ENCODE measurements at regions not wholly inside any gene's neighbourhood (a gene's known extent, or its start where the extent isn't known, plus 50 kb on each side); places are given as distances from the start of the nearest gene placed in this dataset.

DNA sequence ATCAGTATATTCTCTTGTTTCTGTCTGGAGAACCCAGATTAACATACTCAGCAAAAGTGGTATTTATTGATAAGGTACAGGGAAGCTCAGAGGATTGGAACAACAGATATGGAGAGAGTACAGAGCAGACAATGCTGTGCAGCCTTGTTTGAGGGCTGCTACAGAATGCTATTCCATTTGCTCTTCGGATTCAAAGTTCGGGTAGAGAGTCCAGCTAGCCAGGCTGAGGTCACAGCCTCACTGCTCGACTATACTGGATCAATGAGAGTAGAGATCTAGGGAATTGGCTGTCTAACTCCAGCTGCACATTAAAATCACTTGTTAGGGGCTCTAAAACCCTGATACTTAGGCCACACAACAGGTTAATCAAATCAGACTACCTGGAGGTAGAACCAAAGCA, 200.1 kb upstream of the BTBD3 start:
- DNase-seq (ENCODE audit: low read depth in 2 of 2) = no peak

- DNase-seq (ENCODE audit: low read depth in 2 of 2) = no peak
These were observed 199.1 kb upstream of the BTBD3 start for GRCh38 chr20:11718474-11719094.

DNA sequence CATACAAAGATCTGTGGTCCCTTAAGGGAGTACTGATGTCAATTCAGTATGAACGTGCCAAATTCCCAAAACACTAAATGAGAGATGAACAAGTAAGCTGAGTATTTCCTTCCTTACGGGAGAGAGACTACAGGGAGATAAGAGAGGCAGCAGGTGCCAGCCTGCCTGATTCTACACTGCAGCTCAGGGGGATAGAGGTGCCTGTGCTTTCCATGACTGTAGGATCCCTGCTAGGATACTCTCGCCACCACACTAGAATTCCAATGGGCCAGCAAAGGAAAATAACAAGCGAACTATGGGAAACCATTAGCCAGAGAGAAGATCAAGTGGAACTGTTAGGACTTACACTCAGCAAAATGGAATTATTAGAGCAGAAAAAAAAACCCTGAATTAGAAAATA, 198.5 kb upstream of the BTBD3 start:
- DNase-seq (ENCODE audit: low read depth in 2 of 2) = no peak

DNA sequence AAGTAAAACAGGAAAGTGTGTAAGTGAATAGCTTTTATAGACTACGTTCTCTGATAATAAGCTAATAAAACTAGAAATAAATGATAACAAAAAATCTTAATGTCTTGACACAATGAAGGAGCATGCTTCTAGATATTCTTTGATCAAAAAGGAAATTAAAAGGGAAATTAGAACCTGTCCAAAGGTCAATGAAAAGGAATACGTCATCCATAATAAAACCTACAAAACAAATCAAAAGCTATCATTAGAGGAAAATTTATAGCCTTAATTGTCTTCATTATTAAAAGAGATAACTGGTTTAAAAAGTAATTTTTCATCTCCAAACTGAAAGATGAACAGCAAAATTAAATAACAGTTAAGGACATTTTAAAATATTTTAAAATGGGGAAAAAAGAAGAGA, 196.3 kb upstream of the BTBD3 start:
- no peak for DNase-seq (ENCODE audit: low read depth in 2 of 2)

DNA sequence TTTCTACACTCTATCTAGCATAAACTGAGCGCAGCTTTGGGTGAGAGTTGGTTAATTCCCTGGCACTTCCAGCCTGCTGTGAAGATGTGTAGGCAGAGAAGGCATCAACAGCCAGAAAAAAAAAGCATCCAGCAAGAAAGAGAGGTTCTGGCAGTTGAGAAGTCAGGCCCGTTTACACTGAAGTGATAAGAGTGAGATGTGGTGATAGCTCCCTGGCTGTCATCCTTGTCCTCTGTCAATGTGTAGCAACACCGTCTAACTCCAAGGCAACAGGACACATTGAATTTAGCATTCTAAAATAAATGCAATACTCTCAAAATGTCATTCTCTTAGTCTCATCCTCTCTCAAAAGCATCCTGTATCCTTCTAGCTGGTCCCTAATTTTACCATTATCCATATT, 193.6 kb upstream of the BTBD3 start:
- no peak for DNase-seq (ENCODE audit: low read depth in 2 of 2)

- DNase-seq (ENCODE audit: low read depth in 2 of 2) = no peak
These were observed 191.7 kb upstream of the BTBD3 start for GRCh38 chr20:11726026-11726425.

DNA sequence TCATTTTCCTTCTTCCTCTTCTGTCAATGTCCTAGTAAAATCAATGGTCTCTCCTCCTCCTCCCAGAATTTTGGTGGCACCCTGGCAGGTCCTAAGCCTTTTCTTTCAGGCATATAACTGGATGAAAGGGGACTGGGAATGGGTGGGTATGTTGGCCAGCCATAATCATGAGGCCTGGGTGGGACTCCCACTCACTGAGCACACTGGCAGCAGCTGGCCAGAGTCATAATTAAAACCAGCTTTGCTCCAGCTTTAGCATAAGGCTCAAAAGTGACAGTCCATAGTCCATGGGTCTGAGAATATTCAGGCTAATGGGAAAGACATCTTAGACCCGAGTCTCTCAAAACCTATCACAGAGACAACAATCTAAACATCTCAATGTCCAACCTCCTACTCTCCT, 190.0 kb upstream of the BTBD3 start:
- DNase-seq (ENCODE audit: low read depth in 2 of 2) = no peak

DNA sequence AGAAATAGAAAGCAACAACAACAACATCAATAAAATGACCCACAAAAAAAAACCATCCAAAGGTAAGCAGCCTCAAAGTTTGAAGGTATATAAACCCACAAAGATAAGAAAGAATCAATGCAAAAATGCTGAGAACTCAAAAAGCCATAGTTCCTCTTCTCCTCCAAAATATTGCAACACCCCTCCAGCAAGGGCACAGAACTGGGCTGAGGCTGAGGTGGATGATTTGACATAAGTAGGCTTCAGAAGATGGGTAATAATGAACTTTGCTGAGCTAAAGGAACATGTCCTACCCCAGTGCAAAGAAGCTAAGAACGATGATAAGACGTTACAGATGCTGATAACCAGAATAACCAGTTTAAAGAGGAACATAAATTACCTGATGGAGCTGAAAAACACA, 188.8 kb upstream of the BTBD3 start:
- DNase-seq (ENCODE audit: low read depth in 2 of 2) = no peak

GRCh38 chr20:11729806-11730205, 187.9 kb upstream of the BTBD3 start:
- no peak for DNase-seq (ENCODE audit: low read depth in 2 of 2)

DNA sequence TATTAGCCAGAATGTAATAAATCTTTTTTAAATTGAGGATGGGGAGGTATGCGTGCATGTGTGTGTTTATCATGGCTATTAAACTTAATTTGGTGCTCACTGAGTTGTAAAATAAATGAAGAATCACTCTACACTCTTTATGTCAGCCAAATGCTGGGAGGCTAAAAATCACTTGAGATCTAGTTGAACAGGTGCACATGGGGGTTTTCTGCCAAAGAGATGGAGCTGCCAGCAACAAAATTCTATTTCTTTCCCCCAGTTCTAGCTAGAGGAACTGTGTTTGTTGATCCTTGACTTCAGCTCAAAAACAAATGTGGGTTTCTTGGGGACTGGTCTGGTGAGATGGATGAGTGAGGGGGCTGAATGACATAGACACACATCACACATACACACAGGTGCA, 183.3 kb upstream of the BTBD3 start:
- no peak for DNase-seq (ENCODE audit: low read depth in 2 of 2)

GRCh38 chr20:11738852-11739251, 178.8 kb upstream of the BTBD3 start:
- DNase-seq (ENCODE audit: low read depth in 2 of 2) = no peak

DNA sequence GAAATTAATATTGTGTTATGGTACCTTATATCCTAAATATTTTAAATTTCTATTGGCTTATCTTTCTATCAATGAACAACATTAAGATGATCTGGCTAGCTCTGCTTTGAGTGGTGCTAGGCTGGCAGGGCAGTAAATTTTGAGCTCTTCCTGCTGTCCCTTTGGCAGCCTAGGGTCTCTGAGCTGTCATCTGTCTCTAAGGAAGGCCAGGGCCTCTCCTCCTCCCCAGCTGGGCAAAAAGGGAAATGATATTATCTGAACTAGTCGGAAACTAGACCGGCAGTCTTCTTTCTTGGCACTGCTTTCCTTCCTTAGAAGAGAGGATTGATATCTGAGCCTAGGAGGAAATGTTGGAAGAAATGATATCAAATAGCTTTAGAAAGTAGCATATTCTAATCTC, 176.7 kb upstream of the BTBD3 start:
- no peak for DNase-seq (ENCODE audit: low read depth in 2 of 2)

DNA sequence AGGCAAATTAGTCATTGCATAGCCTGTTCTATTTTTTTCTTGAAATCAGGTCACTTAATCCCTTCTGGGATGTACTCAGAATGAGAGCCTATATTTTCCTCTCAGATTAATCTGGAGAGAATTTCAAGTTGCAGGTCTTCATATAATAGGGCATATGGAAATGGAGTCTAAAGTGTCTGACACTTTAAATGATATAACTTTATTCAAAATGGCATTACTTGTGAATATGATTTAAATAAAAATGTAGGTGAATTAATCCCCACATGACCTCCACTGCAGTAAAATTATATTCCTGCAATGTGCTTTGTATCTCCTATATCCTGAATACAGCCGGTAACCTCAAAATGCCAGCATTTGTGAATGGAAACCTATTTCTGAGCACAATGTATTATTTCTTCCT, 172.5 kb upstream of the BTBD3 start:
- no peak for DNase-seq (ENCODE audit: low read depth in 2 of 2)

DNA sequence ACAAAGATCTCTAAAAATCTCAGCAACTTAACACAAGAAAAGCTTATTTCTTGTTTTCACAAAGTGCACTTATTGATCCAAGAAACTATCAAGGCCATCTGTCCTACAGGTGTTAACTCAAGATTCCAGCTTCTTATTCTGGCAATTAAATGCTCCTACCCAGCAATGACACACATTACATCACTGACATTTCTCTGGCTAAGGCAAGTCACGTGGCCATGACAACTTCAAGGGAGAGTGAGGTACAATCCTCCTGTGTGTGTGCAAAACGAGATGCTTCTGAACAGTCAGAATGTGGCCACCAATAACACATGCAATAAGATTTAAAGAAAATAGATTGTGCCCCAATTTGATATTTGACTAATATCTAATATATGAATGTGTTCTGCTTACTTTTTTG, 169.3 kb upstream of the BTBD3 start:
- DNase-seq (ENCODE audit: low read depth in 2 of 2) = no peak

DNA sequence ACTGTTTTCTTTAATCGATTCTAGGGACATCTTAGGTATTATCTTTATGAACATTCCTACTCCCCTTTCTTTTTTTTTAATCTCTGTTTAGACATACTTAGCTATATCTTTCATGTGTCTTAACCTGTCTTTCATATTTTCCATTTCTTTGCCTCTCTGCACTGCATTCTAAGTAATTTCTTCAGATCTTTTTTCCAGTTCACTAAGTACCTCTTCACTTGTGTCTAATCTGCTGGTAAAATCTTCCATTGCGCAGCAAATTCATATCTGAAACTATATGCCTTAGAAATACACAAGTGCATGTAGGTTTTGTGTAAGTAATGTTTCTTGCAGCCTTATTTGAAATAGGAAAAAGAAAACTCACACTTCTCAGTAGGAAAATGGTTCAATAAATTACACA, 165.4 kb upstream of the BTBD3 start:
- DNase-seq (ENCODE audit: low read depth in 2 of 2) = no peak

- DNase-seq (ENCODE audit: low read depth in 2 of 2) = no peak
These were observed 164.5 kb upstream of the BTBD3 start for GRCh38 chr20:11753155-11753554.

DNA sequence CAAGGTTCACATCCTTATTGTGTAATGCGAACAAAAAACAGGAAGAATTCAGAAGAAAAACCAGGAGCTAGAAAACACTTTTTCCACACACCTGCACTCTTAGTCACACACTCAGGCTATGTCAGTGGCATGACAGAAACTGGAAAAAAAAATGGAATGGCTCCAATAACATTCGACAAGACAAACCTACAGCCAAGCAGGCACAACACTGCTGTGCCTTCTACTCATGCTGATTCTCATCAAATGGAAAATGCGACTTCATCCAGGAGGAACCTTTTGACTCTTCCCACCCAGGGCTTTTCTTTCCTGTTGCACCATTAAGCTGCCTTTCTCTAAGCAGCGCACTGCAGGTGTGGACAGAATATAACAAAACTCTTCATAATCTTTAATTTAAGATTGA, 163.2 kb upstream of the BTBD3 start:
- no peak for DNase-seq (ENCODE audit: low read depth in 2 of 2)

- no peak for DNase-seq (ENCODE audit: low read depth in 2 of 2)
These were observed 162.4 kb upstream of the BTBD3 start for GRCh38 chr20:11755071-11755841.

DNA sequence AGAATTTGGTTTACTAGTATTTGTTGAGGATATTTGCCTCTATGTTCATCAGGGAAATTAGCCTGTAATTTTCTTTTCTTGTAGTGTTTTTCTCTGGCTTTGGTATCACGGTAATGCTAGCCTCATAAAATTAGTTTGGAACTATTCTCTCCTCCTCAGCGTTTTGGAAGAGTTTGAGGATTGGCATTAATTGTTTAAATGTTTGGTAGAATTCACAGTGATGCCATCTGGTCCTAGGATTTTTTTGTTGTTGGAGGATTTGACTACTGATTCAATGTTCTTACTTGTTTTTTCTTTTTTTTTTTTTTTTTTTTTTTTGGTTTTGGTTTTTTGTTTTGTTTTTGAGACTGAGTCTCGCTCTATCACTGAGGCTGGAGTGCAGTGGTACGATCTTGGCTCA, 156.2 kb upstream of the BTBD3 start:
- no peak for DNase-seq (ENCODE audit: low read depth in 2 of 2)

DNA sequence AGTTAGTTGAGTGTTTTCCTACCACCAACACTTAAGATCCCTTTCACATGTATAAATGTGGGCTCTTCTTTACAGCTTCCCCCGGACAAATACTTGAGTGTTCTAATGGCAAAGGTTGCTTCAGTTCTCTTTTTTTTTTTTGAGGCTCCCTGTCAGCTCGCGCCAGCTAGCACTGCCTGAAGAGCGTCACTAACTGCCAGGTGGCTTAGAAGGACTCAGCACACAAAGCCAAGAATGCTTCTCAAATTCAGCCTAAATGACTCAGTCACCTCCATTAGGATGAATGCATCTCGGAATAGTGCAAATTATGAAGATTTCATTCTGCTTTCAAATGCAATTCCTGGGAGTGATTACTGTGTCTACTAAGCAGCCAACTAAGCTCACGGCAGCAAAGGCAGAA, 150.7 kb upstream of the BTBD3 start:
- DNase-seq (ENCODE audit: low read depth in 2 of 2) = no peak

- no peak for DNase-seq (ENCODE audit: low read depth in 2 of 2)
These were observed 147.9 kb upstream of the BTBD3 start for GRCh38 chr20:11769825-11770224.

DNA sequence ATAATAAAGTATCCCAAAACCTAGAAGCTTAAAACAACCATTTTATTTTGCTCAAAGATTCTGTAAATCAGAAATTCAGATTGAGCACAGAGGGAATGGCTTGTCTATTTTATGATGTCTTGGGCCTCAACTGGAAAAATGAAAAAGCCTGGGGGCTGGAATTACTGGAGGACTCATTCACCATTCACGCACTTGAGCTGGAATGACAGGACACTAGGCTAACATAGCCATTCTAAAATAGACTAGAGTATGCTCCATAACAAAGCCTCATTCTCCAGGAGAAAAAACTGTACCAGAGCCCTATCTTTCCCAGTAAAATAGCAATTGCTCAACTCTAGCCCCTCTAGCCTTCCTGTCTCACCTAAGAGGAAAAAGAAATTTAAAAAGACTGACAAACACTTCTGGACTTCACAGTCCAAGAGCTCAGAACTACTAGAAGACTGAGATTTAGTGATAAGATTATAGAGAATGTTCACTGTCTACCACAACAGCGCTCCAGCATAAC, 145.4 kb upstream of the BTBD3 start:
- DNase-seq (ENCODE audit: low read depth in 2 of 2) = no peak

GRCh38 chr20:11776687-11777086, 141.0 kb upstream of the BTBD3 start:
- no peak for DNase-seq (ENCODE audit: low read depth in 2 of 2)
